ES-I3 (cell line): ENCODE measurements at regions not wholly inside any gene's neighbourhood (a gene's known extent, or its start where the extent isn't known, plus 50 kb on each side); places are given as distances from the start of the nearest gene placed in this dataset.
A peak's percentile ranks its signal among the peaks of the same experiment; 100 is the strongest.

Source experiments
- H3K36me3 ChIP-seq: 2 replicates; pipeline ENCODE4 v1.6.1; 2013; ENCODE audit warnings: mild to moderate bottlenecking, low read length, control low read depth, moderate library complexity; ENCODE audit not compliant: insufficient read depth
- H3K4me1 ChIP-seq: 2 replicates; pipeline ENCODE4 v1.6.1; 2013; ENCODE audit warnings: mild to moderate bottlenecking, control low read depth, low read length; ENCODE audit not compliant: insufficient read depth
- H3K9ac ChIP-seq: 2 replicates; pipeline ENCODE4 v1.6.1; 2013; ENCODE audit warnings: low read depth, mild to moderate bottlenecking, low read length, moderate library complexity
- H3K9me3 ChIP-seq: 2 replicates; pipeline ENCODE4 v1.6.1; 2013; ENCODE audit warnings: mild to moderate bottlenecking, low read length, moderate library complexity; ENCODE audit not compliant: control insufficient read depth, insufficient read depth

- H3K4me1 ChIP-seq: peaks cover 6% of the 10 kb centered on the region; the same call in 1 of the 2 replicates
- H3K9me3 ChIP-seq: no peaks in the 10 kb centered on the region
- no peaks in the 10 kb centered on the region for H3K36me3 ChIP-seq
- peak overlapping the region; percentile 37; the same call in 1 of the 2 replicates for H3K9ac ChIP-seq
Measured at GRCh38 chr18:77671456-77672167, 422.0 kb downstream of the GALR1 start.

GRCh38 chr18:77676910-77677309, 427.3 kb downstream of the GALR1 start:
- Histone ChIP-seq H3K4me1 (peaks cover 11% of the 10 kb centered on the region; the same call in 1 of the 2 replicates), H3K9ac (no peak overlapping the region), H3K9me3 (no peaks in the 10 kb centered on the region), H3K36me3 (no peaks in the 10 kb centered on the region)

DNA sequence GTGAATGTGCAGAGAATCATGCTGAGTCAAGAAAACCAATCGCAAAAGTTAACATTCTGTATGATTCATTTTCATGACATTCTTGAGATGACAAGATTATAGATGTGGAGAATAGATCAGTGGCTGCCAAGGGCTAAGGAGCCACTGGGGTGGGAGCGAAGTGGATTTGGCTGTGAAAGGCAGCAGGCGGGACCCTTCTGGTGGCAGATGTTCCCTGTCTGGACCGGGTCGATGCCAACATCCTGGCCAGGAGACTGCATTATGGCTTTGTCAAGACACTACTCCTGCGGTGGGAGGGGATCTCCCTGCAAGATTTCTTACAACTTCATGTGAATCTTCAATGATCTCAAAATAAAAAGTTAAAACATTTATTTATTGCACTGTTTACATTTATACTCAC, 427.9 kb downstream of the GALR1 start:
- Histone ChIP-seq H3K36me3 (no peaks in the 10 kb centered on the region), H3K9me3 (no peaks in the 10 kb centered on the region), H3K4me1 (peaks cover 9% of the 10 kb centered on the region; the same call in 1 of the 2 replicates), H3K9ac (no peak overlapping the region)

- peaks cover 9% of the 10 kb centered on the region; the same call in 1 of the 2 replicates for H3K4me1 ChIP-seq
- H3K9ac ChIP-seq: no peak overlapping the region
- no peaks in the 10 kb centered on the region for H3K36me3 ChIP-seq
- no peaks in the 10 kb centered on the region for H3K9me3 ChIP-seq
Measured at GRCh38 chr18:77679869-77680268, 430.2 kb downstream of the GALR1 start.

- no peaks in the 10 kb centered on the region for H3K36me3 ChIP-seq
- no peaks in the 10 kb centered on the region for H3K9me3 ChIP-seq
- no peaks in the 10 kb centered on the region for H3K4me1 ChIP-seq
- H3K9ac ChIP-seq: no peak overlapping the region
Measured at GRCh38 chr18:77700051-77700450, 450.4 kb downstream of the GALR1 start.

DNA sequence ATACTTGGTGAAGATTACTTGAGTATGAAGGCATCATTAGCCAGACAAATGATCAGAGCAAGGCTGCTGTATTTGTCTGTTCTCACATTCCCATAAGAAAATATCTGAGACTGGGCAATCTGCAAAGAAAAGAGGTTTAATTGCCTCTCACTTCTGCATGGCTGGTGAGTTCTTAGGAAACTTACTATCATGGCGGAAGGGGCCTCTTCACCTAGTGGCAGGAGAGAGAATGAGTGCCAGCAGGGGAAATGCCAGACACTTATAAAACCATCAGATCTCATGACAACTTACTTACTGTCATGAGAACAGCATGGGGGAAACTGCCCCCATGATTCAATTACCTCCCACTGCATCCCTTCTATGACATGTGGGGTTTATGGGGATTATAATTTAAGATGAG, 452.3 kb downstream of the GALR1 start:
- Histone ChIP-seq H3K36me3 (no peaks in the 10 kb centered on the region), H3K4me1 (no peaks in the 10 kb centered on the region), H3K9me3 (no peaks in the 10 kb centered on the region), H3K9ac (no peak overlapping the region)

GRCh38 chr18:77702686-77703085, 453.0 kb downstream of the GALR1 start:
- H3K9ac ChIP-seq: no peak overlapping the region
- H3K9me3 ChIP-seq: no peaks in the 10 kb centered on the region
- H3K4me1 ChIP-seq: no peaks in the 10 kb centered on the region
- H3K36me3 ChIP-seq: no peaks in the 10 kb centered on the region

GRCh38 chr18:77705301-77705700, 455.7 kb downstream of the GALR1 start:
- H3K4me1 ChIP-seq: no peaks in the 10 kb centered on the region
- no peaks in the 10 kb centered on the region for H3K36me3 ChIP-seq
- H3K9me3 ChIP-seq: no peaks in the 10 kb centered on the region
- no peak overlapping the region for H3K9ac ChIP-seq

DNA sequence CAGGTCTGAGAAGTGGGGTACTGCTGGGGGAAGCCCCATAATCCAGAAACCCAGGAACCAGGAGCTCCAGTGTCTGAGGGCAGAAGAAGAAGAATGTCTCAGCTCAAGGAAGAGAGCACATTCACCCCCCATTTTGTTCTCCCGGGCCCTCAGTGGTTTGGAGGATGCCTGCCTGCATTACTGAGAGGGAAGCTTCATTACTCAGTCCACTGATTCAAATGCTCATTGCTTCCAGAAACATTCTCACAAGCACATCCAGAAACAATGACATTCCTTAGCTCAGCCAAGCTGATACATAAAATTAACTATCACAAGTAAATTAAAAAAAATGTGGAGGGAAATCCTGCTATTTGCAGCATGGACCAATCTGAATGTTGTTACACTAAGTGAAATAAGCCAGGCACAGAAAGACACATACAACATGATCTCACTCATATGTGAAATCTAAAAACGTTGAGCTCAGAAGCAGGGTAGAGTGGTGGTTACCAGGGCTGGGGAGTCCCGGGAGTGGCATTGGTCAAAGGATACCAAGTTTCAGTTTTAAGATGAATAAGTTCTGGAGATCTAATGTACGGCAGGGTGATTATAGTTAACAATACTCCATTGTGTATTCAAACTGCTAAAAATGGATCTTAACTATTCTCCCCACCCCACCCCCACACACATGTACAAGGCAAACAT, 459.3 kb downstream of the GALR1 start:
- no peaks in the 10 kb centered on the region for H3K36me3 ChIP-seq

DNA sequence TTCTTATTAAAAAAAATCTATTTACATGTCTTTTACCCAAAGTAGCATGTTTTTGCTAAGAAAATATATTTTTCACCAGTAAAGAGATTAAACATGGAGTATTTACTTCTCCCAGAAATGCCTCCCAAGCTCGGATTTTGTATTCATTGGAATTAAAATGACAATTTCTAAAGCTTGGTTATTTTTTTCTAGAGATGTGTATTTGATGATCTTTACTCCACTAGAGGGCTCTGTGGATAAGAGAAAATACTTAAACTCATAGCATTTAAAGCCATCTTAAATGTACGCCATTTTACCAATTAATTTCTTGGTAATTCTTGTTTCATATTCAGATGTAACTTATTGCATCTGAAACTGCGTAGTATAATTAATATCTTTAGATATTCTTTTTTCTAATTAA, 461.4 kb downstream of the GALR1 start:
- Histone ChIP-seq H3K9ac (no peak overlapping the region), H3K9me3 (no peaks in the 10 kb centered on the region), H3K36me3 (no peaks in the 10 kb centered on the region)

More for the DNA sequence above, 459.3 kb downstream of the GALR1 start:
- H3K9ac ChIP-seq: no peak overlapping the region
- no peaks in the 10 kb centered on the region for H3K9me3 ChIP-seq
- no peaks in the 10 kb centered on the region for H3K4me1 ChIP-seq

GRCh38 chr18:77714716-77715115, 465.1 kb downstream of the GALR1 start:
- Histone ChIP-seq H3K9ac (no peak overlapping the region), H3K36me3 (no peaks in the 10 kb centered on the region), H3K9me3 (no peaks in the 10 kb centered on the region), H3K4me1 (no peaks in the 10 kb centered on the region)

More for the DNA sequence above, 461.4 kb downstream of the GALR1 start:
- no peaks in the 10 kb centered on the region for H3K4me1 ChIP-seq

GRCh38 chr18:77716282-77716681, 466.6 kb downstream of the GALR1 start:
- Histone ChIP-seq H3K4me1 (no peaks in the 10 kb centered on the region), H3K9ac (no peak overlapping the region), H3K36me3 (no peaks in the 10 kb centered on the region), H3K9me3 (no peaks in the 10 kb centered on the region)

DNA sequence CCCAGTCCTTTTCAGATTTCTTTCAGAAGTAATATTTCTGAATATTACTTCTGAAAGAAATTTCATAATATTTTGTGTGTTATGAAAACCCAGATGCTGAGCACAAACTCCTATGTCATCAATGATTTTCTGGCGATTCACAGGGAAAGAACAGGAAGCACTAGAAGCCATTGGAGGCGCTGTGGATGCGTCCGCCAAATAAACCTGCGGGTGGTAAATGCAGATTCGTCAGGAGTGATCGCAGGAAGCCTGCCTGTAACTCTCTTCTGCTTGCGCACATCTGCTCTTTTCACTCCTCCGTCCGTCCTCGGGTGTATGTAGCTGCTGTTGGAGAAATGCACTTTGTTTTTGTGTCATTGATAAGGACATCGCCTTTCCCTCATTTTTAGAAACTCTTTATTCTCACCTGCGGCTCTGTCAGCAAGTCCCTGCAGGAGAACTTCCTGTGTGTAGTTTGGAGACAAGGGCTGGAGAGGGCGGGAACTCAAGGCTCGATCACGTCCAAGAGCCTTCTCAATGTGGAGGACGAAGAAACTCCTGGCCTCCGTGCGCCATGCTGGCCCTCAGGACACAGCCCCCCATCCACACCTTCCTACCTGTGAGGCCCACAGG, 483.8 kb downstream of the GALR1 start:
- Histone ChIP-seq H3K9ac (no peak overlapping the region), H3K4me1 (no peaks in the 10 kb centered on the region), H3K36me3 (no peaks in the 10 kb centered on the region), H3K9me3 (no peaks in the 10 kb centered on the region)

- Histone ChIP-seq H3K4me1 (no peaks in the 10 kb centered on the region), H3K9me3 (no peaks in the 10 kb centered on the region), H3K36me3 (no peaks in the 10 kb centered on the region), H3K9ac (no peak overlapping the region)
Measured at GRCh38 chr18:77736842-77737241, 487.2 kb downstream of the GALR1 start.

DNA sequence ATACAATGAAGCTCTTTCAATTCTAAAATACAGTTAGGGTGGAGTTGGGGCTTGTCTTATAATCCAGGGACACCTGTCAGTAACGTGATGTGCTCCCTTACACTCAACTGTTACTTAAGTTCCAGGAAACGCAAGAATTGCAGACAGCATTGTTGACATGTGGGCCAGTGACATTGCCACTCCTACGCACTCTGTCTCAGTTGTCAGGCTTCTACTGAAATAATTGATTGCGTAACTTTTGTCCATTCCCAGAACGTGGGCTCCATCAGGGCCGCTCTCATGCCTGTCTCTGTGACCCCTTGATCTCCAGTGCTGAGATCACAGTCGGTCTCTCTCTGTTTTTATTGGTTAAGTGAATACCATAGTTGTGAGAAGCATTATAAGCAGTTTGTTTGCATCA, 487.8 kb downstream of the GALR1 start:
- no peaks in the 10 kb centered on the region for H3K9me3 ChIP-seq
- no peak overlapping the region for H3K9ac ChIP-seq
- H3K4me1 ChIP-seq: no peaks in the 10 kb centered on the region
- H3K36me3 ChIP-seq: no peaks in the 10 kb centered on the region
